DMS53 treated with DMSO at 0.1 percent for 48 hours (cell line): ENCODE measurements at regions not wholly inside any gene's neighbourhood (a gene's known extent, or its start where the extent isn't known, plus 50 kb on each side); places are given as distances from the start of the nearest gene placed in this dataset.

Source experiments
- DNase-seq: peaks from one replicate; lab custom pipeline; 2025; ENCODE audit not compliant: unreplicated experiment; lab: John Stamatoyannopoulos, UW

DNA sequence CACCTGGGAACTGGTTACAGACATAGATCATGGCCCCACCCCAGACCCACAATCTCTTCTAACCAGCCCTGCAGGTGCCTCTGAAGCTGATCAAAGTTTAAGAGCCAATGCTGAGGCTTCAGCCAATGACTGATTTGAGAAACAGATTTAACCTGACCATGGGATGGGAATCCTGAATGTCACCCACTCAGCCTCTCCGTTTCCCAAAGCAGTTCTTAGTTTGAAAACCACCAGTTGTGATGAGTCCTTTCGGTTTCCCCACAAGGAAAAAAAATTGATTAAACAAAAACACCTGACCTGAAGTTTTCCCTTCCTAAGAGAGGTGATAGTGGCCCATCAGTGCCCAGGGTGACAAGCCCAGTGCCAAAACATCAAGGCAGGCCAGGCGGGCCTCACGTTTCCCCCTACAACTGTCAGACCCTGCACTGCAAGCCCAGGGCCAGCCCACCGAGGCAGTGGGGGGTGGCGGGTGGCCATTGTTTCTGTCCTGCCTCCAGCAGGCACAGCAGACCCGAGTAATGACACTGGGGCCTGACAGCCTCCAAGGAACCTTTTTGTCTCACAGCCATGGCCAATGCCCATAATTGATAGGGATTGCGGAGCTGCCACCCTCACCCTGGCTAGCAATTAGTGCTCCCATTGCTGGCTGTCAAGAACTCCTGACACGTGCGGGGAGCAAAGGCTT is 75.4 kb upstream of the ZMIZ1 start:
- no peak for DNase-seq

- no peak for DNase-seq
These were observed 72.6 kb upstream of the ZMIZ1 start for GRCh38 chr10:78995987-78996791.

DNA sequence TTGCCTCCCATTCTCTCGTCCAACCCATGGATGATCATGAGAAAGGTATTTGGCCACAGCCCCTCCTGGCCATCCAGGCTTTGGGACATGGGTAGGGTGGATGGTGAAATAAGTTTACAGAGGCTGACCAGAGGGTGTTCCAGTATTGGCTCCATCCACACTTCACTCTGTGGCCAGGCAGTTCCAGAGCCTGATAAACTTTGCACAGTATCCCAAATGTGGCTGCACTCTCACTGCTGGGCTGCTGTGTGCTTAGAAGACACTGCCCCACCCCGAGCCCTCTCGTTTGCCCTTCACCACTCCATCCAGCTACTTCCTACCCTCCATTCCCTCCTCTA is 72.0 kb upstream of the ZMIZ1 start:
- DNase-seq: no peak

DNA sequence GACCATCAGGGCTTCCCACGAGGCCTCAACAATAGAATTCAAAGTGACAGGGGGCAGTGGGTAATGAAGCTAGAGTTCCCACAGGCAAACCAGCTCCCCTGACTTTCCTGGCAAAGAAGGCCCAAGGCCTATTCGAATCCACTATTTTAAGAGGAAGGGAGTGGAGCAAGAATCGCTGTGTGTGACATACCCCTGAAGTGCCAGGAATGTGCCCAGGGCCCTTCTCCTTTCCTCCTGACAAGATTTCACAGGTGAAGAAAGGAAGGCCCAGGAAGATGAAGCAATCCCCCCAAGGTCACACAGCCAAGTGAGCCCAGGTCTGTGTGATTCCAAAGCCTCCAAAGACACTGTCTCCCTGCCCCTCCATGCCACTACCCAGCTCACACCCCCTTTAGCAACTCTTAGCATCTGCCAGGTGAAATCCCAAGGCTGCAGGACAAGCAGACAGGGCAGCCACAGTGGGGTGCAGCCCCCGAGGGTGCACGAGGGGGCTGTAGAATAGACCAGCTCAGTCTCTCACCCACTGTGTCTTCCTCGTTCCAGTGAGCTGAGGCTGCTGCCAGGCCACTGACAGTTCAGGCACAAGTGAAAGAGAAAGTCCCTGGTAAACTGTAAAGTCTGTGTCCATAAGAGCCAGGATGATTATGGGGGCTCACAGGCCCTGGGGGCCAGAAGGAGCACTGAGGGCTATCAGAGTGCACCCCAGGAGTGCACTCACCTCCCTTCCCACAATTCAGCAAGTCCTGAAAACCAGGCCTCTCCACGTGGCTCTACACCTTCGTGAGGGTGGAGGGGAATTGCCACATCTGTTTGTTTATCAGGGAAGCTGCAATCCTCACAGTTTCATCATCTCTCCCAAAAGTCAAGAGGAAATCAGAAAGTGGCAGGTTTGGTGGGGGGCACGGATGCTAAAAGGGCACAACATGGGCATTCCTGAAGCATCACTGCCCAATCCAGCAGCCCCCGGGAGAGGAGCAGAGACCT is 70.8 kb upstream of the ZMIZ1 start:
- DNase-seq: no peak

DNA sequence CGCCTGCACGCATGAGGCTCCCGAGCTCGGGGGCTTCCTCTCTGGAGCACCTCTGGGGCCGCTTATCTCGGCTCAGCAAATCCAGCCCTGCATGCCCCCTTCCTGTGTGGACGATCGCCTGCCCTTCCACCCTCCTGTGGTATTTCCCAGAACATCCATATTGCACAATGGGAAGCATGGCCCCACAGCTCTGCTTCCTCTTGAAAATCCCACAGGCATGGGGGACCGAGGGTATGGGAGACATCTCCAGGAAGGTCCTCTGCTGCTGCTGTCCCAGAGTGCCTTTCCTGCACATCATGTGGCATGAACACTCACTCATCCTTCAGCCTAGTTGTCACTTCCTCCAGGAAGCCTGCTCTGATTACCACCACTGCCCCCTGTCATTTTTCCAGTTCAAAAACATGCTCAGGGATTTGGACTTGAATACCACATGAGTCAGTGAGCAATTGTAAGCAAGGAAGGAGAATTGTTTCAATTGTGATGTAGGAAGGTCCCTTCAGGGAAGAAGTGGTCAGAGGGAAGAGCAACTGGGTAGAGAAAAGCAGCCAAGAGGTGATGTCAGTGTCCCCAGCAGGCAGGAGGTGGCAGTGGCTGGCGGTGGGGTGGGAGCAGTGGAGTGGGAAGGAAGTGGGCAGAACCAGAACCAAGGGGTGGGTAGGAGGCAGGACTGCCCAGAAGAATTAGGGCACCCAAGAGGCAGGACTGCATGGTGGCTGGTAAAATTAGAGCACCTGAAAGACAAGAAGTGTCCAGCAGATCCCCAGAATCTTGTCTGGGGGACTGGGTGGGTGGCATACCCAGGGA is 67.5 kb upstream of the ZMIZ1 start:
- no peak for DNase-seq

- DNase-seq: no peak
These were observed 66.4 kb upstream of the ZMIZ1 start for GRCh38 chr10:79002336-79002735.

DNA sequence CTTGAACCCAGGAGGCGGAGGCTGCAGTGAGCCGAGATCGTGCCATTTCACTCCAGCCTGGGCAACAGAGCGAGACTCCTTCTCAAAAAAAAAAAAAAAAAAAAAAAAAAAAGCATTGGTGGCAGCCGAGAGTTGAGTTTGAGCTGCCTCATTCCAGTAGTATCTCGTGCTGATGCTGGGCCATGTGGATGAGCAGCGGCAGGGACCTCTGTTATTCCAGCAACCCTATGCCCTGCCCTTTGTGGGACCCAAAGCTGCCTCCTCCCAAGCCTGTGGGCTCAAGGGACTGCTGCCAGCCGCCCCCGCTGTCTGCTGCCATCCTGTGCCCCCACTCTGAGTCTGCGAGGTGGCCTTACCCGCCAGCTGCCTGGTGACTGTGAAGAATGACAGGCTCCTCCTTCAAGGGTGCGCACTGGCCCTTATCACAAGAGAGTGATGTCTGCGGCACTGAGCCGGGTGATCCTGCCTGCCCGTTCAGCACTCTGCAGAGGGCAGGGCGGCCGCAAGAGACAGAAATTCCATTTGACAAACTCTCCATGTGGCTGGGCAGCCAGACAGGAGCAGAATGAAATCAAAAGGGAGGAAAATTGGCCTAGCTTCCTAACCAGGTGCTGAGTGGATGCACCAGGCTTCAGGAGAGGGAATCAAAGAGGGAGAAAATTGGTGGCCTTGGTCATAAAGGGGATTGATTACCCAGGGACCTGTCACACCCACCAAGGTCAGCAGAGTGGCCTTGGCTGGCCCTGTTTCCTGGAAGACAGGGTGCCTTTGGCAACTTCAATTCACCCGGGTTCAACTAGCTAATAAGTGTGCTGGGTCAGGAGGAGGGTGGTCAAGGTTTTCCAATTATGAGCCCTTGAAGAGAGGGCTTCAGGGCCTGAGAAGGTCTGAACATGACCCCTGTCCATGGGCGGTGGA is 65.3 kb upstream of the ZMIZ1 start:
- no peak for DNase-seq

- no peak for DNase-seq
These were observed 64.5 kb upstream of the ZMIZ1 start for GRCh38 chr10:79004311-79004710.

GRCh38 chr10:79005126-79005810 is 63.5 kb upstream of the ZMIZ1 start:
- no peak for DNase-seq

DNA sequence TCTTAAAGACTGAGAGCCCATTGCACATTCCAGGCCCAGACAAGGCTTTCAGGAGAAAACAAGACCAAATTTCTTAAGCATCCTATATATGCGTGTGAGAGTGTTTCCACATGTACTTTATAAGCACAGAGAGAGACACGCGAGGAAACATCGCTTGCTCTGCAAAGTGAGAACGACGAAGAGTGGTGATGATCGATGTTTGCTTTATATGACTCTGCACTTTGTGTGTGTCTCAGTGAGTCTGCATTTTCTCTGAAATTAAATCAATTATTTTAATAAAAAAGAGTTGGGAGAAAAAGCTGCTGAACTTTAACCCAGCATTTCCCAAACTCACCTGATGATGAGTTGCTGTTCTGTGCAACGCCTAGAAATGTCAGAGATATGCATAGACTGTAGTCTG is 61.7 kb upstream of the ZMIZ1 start:
- DNase-seq: no peak

DNA sequence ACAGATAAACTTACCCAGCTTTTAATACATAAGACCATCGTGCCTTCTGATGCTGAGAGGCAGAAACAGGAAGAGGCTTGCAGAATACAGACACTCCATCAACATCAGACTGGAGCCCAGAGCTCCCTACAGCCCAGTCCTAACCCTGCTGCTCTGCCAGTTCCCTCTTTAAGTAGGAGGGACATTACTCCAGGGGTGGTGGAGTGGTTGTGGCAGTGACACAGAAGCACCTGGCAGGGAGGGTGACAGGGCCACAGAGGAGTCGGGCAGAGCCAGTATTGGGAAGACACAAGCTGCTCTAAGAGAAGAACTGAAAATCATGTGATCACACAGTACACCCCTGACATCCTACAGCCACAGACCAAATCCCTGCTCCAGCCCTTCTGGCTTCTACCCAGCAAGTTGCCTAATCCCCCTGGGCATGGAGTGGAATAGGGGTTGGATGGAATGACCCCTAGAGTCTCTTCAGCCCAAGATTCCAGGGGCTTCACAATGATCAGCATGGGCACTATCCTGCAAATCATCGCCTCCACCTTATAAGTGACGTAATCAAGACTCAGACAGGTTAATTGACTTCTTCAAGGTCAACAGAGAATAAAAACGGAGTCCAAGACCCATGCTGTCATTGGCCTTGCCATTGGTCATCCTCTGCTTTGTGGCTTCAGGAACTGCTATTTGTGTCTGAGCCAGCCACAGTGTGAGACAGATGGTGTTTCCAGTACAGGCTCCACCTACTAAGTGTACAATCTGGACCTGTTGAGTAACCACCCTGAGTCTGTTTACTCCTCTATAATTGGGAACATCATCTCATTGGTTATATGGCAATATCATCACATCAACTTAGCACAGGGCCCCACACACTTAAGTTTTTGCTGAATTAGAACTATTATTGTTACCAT is 61.1 kb upstream of the ZMIZ1 start:
- DNase-seq: peak; percentile 20

GRCh38 chr10:79009145-79009544 is 59.6 kb upstream of the ZMIZ1 start:
- DNase-seq: no peak

DNA sequence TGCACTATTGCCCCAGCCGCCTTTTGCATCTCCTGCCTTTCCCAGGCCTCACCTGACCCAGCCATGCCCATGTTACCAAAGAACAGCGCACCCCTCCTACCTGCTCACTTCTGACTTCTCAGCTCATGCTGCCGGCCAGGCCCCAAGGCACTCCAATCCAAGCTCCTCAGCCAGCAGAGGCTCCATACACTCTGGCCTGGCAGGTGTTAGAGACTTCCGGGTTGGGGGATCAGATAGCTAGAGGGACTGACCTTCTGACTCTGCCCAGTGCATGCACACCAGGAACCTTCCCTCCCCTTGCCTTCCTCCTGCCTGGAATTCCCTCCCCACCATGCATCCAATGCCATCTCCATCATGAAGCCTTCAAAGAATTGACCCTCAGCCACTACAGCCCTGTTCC is 56.2 kb upstream of the ZMIZ1 start:
- no peak for DNase-seq

GRCh38 chr10:79013406-79013987 is 55.3 kb upstream of the ZMIZ1 start:
- DNase-seq: no peak

- no peak for DNase-seq
These were observed 54.0 kb upstream of the ZMIZ1 start for GRCh38 chr10:79014796-79015195.

DNA sequence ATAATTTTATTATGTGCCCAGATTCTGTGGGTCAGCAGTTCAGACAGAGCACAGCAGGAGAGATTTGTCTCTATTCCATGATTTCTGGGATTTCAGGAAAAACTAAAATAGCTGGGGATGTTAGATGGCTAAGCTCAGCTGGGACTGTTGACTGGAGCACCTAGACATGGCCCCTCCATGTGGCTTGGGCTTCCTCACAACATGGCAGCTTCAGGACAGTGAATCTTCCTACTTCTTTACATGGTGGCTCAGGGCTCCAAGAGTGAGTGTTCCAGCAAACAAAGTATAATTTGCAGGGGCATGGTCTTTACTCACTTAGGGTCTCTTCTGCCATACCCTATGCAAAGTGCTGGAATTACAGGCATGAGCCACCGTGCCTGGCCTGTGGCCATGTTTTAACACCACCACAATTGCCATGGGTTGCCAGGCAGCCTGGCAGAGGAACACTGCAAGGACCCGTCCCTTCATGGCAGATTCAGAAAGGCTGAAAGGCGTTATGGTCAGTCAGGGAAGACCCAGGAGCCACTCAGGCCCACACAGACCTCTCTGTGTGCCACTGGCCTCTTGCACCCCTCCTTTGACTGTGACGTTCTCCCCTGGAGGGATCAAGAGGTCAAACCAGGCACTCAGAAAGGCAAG is 50.8 kb upstream of the ZMIZ1 start:
- DNase-seq: no peak

- no peak for DNase-seq
These were observed 50.2 kb upstream of the ZMIZ1 start for GRCh38 chr10:79018521-79019011.
